Ovary (tissue), 7 donors: ENCODE measurements at regions not wholly inside any gene's neighbourhood (a gene's known extent, or its start where the extent isn't known, plus 50 kb on each side); places are given as distances from the start of the nearest gene placed in this dataset.
"Not testable (repeated sequence)": the region's sequence is repeated elsewhere in the genome, so short reads cannot be mapped to it uniquely, and the experiment has no call there.

Experiments used
- DNase-seq, 5 donors: peaks; one replicate each; pipeline ENCODE4 v3.0.0-alpha.2; 2019 to 2020
- H3K27ac ChIP-seq, 2 donors: fragments of 200-600 bp; one replicate each; pipeline versions ENCODE4 v1.5.1 to v1.8.0; 2019 to 2022
- H3K27me3 ChIP-seq: fragments of 200-600 bp; one replicate; pipeline ENCODE4 v1.8.0; 2022
- H3K36me3 ChIP-seq: fragments of 200-600 bp; sonication (generic); one replicate; pipeline ENCODE4 v1.5.1; 2019
- H3K4me1 ChIP-seq: one replicate; pipeline ENCODE4 v1.8.1; 2013; ENCODE audit warnings: mild to moderate bottlenecking, moderate library complexity; ENCODE audit not compliant: insufficient read depth
- H3K4me3 ChIP-seq: fragments of 200-600 bp; sonication (generic); one replicate; pipeline ENCODE4 v1.5.1; 2017
- H3K9me3 ChIP-seq, 2 donors: fragments of 200-600 bp in 1 of 2; sonication (generic) in 1 of 2; one replicate each; pipeline versions ENCODE4 v1.5.1 to v1.8.1; 2013 to 2019; ENCODE audit warnings: mild to moderate bottlenecking in 1 of 2, moderate library complexity in 1 of 2
- EP300 ChIP-seq: sonication (generic); formaldehyde crosslinking; IDR thresholded peaks from one replicate; pipeline ENCODE4 v1.6.1; 2017; ENCODE audit warnings: antibody characterized with exemption
- POLR2A ChIP-seq: fragments of 450-650 bp; IDR thresholded peaks from one replicate; pipeline ENCODE4 v1.6.1; 2017; ENCODE audit warnings: antibody characterized with exemption, mild to moderate bottlenecking, moderate library complexity
- WGBS, 3 donors: extraction: QIAGEN DNeasy Blood & Tissue Kit in 1 of 3; methylation state at CpG; one replicate each; pipeline versions ENCODE4 v1.1.5 to v1.1.7; 2013 to 2017; 5-methylcytosine and 5-hydroxymethylcytosine counted together
- intact Hi-C, 4 donors: fragments of 100-400 bp; cut with DNase I; formaldehyde crosslinking; loops; one replicate each; pipeline versions ENCODE4 v1.11.0 to v1.15.1; 2022 to 2023
- TF ChIP-seq, protein P1 (sequence below), 3 donors: fragments of 450-650 bp in 2 of 3; fragments of 200-600 bp in 1 of 3; IDR thresholded peaks; one replicate each; pipeline versions ENCODE4 v1.5.1 to v1.8.0; 2016 to 2022; ENCODE audit warnings: antibody characterized with exemption in 3 of 3, mild to moderate bottlenecking in 1 of 3
- donor health status: DM: no; HTN: no; CAD: no; lungs with moderate emphysema.
- donor health status: DM: no; HTN: no; CAD: no.
- donor health status: Bipolar disorder and iron deficiency.
- donor health status: DM: no; HTN: no; CAD: no.
- donor health status: DM: yes; HTN: yes; CAD: no.

GRCh38 chr6:105867821-105868220, 218.3 kb upstream of the PRDM1 start:
- no peaks in the 10 kb centered on the region for H3K36me3 ChIP-seq
- H3K4me3 ChIP-seq: no peak overlapping the region
- intact Hi-C loops: no loop called here
- H3K9me3 ChIP-seq: no peaks in the 10 kb centered on the region
- TF ChIP-seq, protein P1, sequence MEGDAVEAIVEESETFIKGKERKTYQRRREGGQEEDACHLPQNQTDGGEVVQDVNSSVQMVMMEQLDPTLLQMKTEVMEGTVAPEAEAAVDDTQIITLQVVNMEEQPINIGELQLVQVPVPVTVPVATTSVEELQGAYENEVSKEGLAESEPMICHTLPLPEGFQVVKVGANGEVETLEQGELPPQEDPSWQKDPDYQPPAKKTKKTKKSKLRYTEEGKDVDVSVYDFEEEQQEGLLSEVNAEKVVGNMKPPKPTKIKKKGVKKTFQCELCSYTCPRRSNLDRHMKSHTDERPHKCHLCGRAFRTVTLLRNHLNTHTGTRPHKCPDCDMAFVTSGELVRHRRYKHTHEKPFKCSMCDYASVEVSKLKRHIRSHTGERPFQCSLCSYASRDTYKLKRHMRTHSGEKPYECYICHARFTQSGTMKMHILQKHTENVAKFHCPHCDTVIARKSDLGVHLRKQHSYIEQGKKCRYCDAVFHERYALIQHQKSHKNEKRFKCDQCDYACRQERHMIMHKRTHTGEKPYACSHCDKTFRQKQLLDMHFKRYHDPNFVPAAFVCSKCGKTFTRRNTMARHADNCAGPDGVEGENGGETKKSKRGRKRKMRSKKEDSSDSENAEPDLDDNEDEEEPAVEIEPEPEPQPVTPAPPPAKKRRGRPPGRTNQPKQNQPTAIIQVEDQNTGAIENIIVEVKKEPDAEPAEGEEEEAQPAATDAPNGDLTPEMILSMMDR (IDR thresholded peaks at IDR 0.05): no peak
- H3K4me1 ChIP-seq: no peaks in the 10 kb centered on the region
- WGBS, 3 donors: 86 to 95% (median 94%) methylated on average over 2 of the region's 2 CpGs
- H3K27me3 ChIP-seq: no peaks in the 10 kb centered on the region
- no peak for DNase-seq
- H3K27ac ChIP-seq: no peak overlapping the region

- no peaks in the 10 kb centered on the region for H3K36me3 ChIP-seq
- DNase-seq: no peak
- intact Hi-C loops: no loop called here
- H3K4me3 ChIP-seq: no peak overlapping the region
- WGBS, 3 donors: 86 to 94% (median 93%) methylated on average over 5 of the region's 5 CpGs
- no peaks in the 10 kb centered on the region for H3K27me3 ChIP-seq
- TF ChIP-seq POLR2A: no peak
- TF ChIP-seq, protein P1 (IDR thresholded peaks at IDR 0.05): no peak
- TF ChIP-seq EP300: no peak
- no peak overlapping the region for H3K27ac ChIP-seq
- H3K9me3 ChIP-seq: no peaks in the 10 kb centered on the region
- no peaks in the 10 kb centered on the region for H3K4me1 ChIP-seq
Observed at GRCh38 chr6:105867277-105867676, 218.9 kb upstream of the PRDM1 start.

- Histone ChIP-seq H3K9me3 (no peaks in the 10 kb centered on the region), H3K4me3 (no peak overlapping the region), H3K27me3 (no peaks in the 10 kb centered on the region), H3K36me3 (no peaks in the 10 kb centered on the region), H3K4me1 (no peaks in the 10 kb centered on the region), H3K27ac (no peak overlapping the region)
- DNase-seq: no peak
- intact Hi-C loops: no loop called here
- WGBS, 3 donors: 73 to 80% (median 77%) methylated on average over 5 of the region's 5 CpGs
- no peak for TF ChIP-seq POLR2A
- TF ChIP-seq EP300: no peak
- TF ChIP-seq, protein P1 (IDR thresholded peaks at IDR 0.05): no peak
Observed at GRCh38 chr6:105862936-105863607, 223.1 kb upstream of the PRDM1 start.

DNA sequence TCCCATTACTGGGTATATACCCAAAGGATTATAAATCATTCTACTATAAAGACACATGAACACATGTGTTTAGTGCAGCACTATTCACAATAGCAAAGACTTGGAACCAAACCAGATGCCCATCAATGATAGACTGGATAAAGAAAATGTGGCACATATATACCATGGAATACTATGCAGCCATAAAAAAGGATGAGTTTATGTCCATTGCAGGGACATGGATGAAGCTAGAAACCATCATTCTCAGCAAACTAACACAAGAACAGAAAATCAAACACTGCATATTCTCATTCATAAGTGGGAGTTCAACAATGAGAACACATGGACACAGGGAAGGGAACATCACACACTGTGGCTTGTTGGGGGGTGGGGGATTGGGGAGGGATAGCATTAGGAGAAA, 225.2 kb upstream of the PRDM1 start:
- H3K27ac ChIP-seq, H3K4me3 ChIP-seq, H3K4me1 ChIP-seq, H3K27me3 ChIP-seq, H3K36me3 ChIP-seq, intact Hi-C loops, DNase-seq, H3K9me3 ChIP-seq: not testable (repeated sequence)

DNA sequence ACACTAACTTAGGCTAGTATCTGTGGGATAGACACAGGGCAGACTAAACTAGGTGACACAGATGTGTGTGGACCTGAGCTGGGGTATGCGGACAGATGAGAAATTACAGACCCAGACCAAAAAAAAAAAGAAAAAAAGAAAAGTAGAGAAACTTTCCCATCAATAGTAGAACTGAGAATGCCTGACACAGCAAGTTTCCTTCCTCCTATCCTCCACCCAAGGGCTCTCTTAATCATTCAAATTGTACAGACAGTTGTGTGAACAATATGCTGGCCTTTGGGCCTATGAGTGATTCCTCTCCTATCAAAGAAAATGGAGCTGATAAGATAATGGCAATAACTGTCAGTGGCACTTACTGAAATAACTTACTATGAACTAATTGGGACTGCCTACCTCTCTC, 226.7 kb upstream of the PRDM1 start:
- no peak overlapping the region for H3K27ac ChIP-seq
- no peak overlapping the region for H3K4me3 ChIP-seq
- no peaks in the 10 kb centered on the region for H3K36me3 ChIP-seq
- no peak for DNase-seq
- WGBS, 3 donors: 94 to 97% (median 95%) methylated on average over 1 of the region's 1 CpG
- intact Hi-C loops: no loop called here
- no peaks in the 10 kb centered on the region for H3K9me3 ChIP-seq
- no peaks in the 10 kb centered on the region for H3K4me1 ChIP-seq
- no peaks in the 10 kb centered on the region for H3K27me3 ChIP-seq
- TF ChIP-seq, protein P1 (IDR thresholded peaks at IDR 0.05): no peak
- TF ChIP-seq POLR2A (no peak), EP300 (no peak)

DNA sequence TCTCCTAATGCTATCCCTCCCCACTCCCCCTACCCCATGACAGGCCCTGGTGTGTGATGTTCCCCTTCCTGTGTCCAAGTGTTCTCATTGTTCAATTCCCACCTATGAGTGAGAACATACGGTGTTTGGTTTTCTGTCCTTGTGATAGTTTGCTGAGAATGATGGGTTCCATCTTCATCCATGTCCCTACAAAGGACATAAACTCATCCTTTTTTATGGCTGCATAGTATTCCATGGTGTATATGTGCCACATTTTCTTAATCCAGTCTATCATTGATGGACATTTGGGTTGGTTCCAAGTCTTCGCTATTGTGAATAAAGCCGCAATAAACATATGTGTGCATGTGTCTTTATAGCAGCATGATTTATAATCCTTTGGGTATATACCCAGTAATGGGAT, 227.5 kb upstream of the PRDM1 start:
- 94 to 97% (median 97%) methylated on average over 3 of the region's 3 CpGs for WGBS, 3 donors
- DNase-seq, H3K4me1 ChIP-seq, H3K27ac ChIP-seq, H3K9me3 ChIP-seq, intact Hi-C loops, H3K27me3 ChIP-seq, H3K4me3 ChIP-seq, H3K36me3 ChIP-seq: not testable (repeated sequence)
